H1 (cell line): ENCODE measurements at regions not wholly inside any gene's neighbourhood (a gene's known extent, or its start where the extent isn't known, plus 50 kb on each side); places are given as distances from the start of the nearest gene placed in this dataset.

Experiments
- CHD2 ChIP-seq: IDR thresholded peaks from 2 replicates; pipeline ENCODE4 v1.6.1; 2012; ENCODE audit warnings: low read length, improper control_type of control experiment
- POLR2A ChIP-seq, 2 experiments: IDR thresholded peaks; 1 replicate in 1 of 2; 2 replicates in 1 of 2; pipeline ENCODE4 v1.6.1; 2011; ENCODE audit warnings: low read depth in 2 of 2, low read length in 2 of 2, mild to moderate bottlenecking in 2 of 2; ENCODE audit errors: control extremely low read depth in 1 of 2
- POU5F1 ChIP-seq: IDR thresholded peaks from 2 replicates; pipeline ENCODE4 v1.6.1; 2011; ENCODE audit warnings: low read depth, mild to moderate bottlenecking, low read length, moderate library complexity
- RXRA ChIP-seq: IDR thresholded peaks from 2 replicates; pipeline ENCODE4 v1.6.1; 2011; ENCODE audit warnings: low read depth, mild to moderate bottlenecking, low read length, moderate library complexity; ENCODE audit not compliant: insufficient read depth
- SP1 ChIP-seq: IDR thresholded peaks from 2 replicates; pipeline ENCODE4 v1.6.1; 2011; ENCODE audit warnings: low read depth, low read length
- SP2 ChIP-seq: IDR thresholded peaks from 2 replicates; pipeline ENCODE4 v1.6.1; 2012; ENCODE audit warnings: mild to moderate bottlenecking, low read length, inconsistent platforms
- YY1 ChIP-seq: IDR thresholded peaks from 2 replicates; pipeline ENCODE4 v1.6.1; 2011; ENCODE audit warnings: low read depth, mild to moderate bottlenecking, low read length
- TF ChIP-seq, protein P1 (sequence below), 3 experiments: IDR thresholded peaks; 1 replicate in 2 of 3; 2 replicates in 1 of 3; pipeline versions ENCODE4 v1.5.1 to v1.6.1; 2011; ENCODE audit warnings: low read length in 3 of 3, mild to moderate bottlenecking in 3 of 3, inconsistent platforms in 2 of 3, low read depth in 1 of 3, moderate library complexity in 1 of 3; ENCODE audit not compliant: insufficient read depth in 1 of 3; ENCODE audit errors: control extremely low read depth in 1 of 3
- TF ChIP-seq, protein P2 (sequence below): IDR thresholded peaks from 2 replicates; pipeline ENCODE4 v1.6.1; 2012; ENCODE audit warnings: low read length, inconsistent platforms

DNA sequence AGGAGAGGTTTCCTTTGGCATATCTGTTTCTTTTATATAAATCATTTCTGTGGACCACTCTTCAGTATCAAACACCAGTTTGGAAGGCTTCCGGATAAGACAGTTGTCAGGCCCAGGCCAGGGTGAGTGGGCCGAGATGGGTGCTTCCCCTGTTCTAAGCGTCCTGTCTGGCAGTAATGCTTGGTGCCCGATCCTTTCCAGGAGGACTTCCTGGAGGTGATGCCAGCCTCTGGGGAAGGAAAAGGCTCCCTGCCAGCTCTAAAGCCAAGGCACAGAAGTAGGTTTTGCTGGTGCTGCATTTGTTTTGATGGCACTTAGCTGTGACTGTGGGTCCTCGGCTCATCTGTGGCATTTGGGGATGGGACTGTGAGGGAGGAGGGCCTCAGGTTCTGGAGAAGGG is 124.4 kb upstream of the RTL1 start:
- TF ChIP-seq YY1, result no peak
- TF ChIP-seq SP2, result no peak
- TF ChIP-seq, protein P1, sequence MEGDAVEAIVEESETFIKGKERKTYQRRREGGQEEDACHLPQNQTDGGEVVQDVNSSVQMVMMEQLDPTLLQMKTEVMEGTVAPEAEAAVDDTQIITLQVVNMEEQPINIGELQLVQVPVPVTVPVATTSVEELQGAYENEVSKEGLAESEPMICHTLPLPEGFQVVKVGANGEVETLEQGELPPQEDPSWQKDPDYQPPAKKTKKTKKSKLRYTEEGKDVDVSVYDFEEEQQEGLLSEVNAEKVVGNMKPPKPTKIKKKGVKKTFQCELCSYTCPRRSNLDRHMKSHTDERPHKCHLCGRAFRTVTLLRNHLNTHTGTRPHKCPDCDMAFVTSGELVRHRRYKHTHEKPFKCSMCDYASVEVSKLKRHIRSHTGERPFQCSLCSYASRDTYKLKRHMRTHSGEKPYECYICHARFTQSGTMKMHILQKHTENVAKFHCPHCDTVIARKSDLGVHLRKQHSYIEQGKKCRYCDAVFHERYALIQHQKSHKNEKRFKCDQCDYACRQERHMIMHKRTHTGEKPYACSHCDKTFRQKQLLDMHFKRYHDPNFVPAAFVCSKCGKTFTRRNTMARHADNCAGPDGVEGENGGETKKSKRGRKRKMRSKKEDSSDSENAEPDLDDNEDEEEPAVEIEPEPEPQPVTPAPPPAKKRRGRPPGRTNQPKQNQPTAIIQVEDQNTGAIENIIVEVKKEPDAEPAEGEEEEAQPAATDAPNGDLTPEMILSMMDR (IDR thresholded peaks at IDR 0.05; ENCODE audit: control extremely low read depth in 1 of 3, insufficient read depth in 1 of 3, low read depth in 1 of 3, low read length in 3 of 3), result no peak
- no peak for TF ChIP-seq CHD2
- no peak for TF ChIP-seq POLR2A (IDR thresholded peaks at IDR 0.05; ENCODE audit: control extremely low read depth in 1 of 2, low read depth in 2 of 2, low read length in 2 of 2)
- TF ChIP-seq, protein P2, sequence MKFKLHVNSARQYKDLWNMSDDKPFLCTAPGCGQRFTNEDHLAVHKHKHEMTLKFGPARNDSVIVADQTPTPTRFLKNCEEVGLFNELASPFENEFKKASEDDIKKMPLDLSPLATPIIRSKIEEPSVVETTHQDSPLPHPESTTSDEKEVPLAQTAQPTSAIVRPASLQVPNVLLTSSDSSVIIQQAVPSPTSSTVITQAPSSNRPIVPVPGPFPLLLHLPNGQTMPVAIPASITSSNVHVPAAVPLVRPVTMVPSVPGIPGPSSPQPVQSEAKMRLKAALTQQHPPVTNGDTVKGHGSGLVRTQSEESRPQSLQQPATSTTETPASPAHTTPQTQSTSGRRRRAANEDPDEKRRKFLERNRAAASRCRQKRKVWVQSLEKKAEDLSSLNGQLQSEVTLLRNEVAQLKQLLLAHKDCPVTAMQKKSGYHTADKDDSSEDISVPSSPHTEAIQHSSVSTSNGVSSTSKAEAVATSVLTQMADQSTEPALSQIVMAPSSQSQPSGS, result no peak
- TF ChIP-seq POU5F1, result no peak
- no peak for TF ChIP-seq SP1
- no peak for TF ChIP-seq RXRA
